Endothelial cell (in vitro differentiated cells): ENCODE measurements at regions not wholly inside any gene's neighbourhood (a gene's known extent, or its start where the extent isn't known, plus 50 kb on each side); places are given as distances from the start of the nearest gene placed in this dataset.
A peak's percentile ranks its signal among the peaks of the same experiment; 100 is the strongest.

Experiments
- DNase-seq: peaks from one replicate; pipeline ENCODE4 v3.0.0; 2021; ENCODE audit warnings: low spot score
- H3K27ac Mint-ChIP-seq: one replicate; pipeline ENCODE4 v1.8.0; 2021; ENCODE audit warnings: mixed read lengths, inconsistent platforms; ENCODE audit not compliant: unreplicated experiment
- H3K27me3 Mint-ChIP-seq: one replicate; pipeline ENCODE4 v1.8.0; 2021; ENCODE audit warnings: mild to moderate bottlenecking, moderate library complexity, mixed read lengths, inconsistent platforms; ENCODE audit not compliant: unreplicated experiment
- H3K36me3 Mint-ChIP-seq: one replicate; pipeline ENCODE4 v1.8.0; 2021; ENCODE audit warnings: mild to moderate bottlenecking, low read depth, mixed read lengths, inconsistent platforms; ENCODE audit not compliant: unreplicated experiment
- H3K4me1 Mint-ChIP-seq: one replicate; pipeline ENCODE4 v1.8.0; 2021; ENCODE audit warnings: mild to moderate bottlenecking, mixed read lengths, inconsistent platforms; ENCODE audit not compliant: unreplicated experiment
- H3K4me3 Mint-ChIP-seq: one replicate; pipeline ENCODE4 v1.8.0; 2021; ENCODE audit warnings: mild to moderate bottlenecking, mixed read lengths, inconsistent platforms; ENCODE audit not compliant: unreplicated experiment
- H3K9me3 Mint-ChIP-seq: one replicate; pipeline ENCODE4 v1.8.0; 2021; ENCODE audit warnings: mixed read lengths, inconsistent platforms; ENCODE audit not compliant: unreplicated experiment
- TF ChIP-seq, protein P1 (sequence below): fragments of 200-600 bp; sonication (generic); IDR thresholded peaks from one replicate; pipeline ENCODE4 v1.5.0; 2021; ENCODE audit warnings: antibody characterized with exemption; ENCODE audit not compliant: unreplicated experiment

GRCh38 chr2:128467321-128467969 lies 148.8 kb upstream of the HS6ST1 start:
- Mint-ChIP-seq H3K36me3 (peaks cover 14% of the 10 kb centered on the region), H3K27me3 (peaks cover 9% of the 10 kb centered on the region), H3K4me1 (peaks cover 3% of the 10 kb centered on the region), H3K27ac (no peak overlapping the region), H3K4me3 (no peak overlapping the region), H3K9me3 (peaks cover 5% of the 10 kb centered on the region)
- TF ChIP-seq, protein P1, sequence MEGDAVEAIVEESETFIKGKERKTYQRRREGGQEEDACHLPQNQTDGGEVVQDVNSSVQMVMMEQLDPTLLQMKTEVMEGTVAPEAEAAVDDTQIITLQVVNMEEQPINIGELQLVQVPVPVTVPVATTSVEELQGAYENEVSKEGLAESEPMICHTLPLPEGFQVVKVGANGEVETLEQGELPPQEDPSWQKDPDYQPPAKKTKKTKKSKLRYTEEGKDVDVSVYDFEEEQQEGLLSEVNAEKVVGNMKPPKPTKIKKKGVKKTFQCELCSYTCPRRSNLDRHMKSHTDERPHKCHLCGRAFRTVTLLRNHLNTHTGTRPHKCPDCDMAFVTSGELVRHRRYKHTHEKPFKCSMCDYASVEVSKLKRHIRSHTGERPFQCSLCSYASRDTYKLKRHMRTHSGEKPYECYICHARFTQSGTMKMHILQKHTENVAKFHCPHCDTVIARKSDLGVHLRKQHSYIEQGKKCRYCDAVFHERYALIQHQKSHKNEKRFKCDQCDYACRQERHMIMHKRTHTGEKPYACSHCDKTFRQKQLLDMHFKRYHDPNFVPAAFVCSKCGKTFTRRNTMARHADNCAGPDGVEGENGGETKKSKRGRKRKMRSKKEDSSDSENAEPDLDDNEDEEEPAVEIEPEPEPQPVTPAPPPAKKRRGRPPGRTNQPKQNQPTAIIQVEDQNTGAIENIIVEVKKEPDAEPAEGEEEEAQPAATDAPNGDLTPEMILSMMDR: no peak
- no peak for DNase-seq

DNA sequence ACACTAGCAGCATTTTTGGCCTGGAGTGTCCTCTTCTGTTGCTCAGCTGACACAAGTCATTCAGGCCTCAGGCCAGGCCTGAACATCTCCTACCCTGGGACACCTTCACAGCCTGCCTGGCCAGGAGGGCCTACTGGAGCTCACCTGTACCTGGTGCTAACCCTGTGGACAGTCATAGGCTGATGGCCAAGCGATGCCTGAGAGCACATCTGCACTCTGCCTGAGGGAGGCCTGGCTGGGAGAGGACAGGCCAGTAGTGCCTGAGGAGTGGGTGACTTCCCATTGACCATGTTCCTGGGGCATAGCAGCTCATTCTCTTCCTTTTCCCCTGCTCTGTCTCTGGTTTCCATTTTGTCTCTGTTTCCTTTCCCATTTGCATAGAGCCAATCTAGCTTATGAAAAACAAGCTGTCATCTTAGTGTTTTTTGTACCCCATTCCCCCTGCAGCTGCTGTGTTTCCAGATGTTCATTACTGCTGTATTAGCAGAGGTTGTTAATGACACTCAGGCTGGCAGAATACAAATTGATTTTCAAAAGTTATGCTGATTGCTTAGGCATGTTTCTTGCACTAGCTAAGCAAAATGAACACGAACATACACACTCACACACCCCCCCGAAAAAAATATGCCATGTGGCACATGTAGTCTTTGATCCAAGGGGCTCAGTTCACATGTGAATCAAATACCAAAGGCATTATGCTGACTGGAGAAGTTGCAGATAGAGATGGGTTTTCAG lies 149.7 kb upstream of the HS6ST1 start:
- H3K27ac Mint-ChIP-seq: no peak overlapping the region
- H3K27me3 Mint-ChIP-seq: peaks cover 9% of the 10 kb centered on the region
- no peak for DNase-seq
- TF ChIP-seq, protein P1: no peak
- H3K36me3 Mint-ChIP-seq: peaks cover 14% of the 10 kb centered on the region
- peaks cover 5% of the 10 kb centered on the region for H3K9me3 Mint-ChIP-seq
- no peaks in the 10 kb centered on the region for H3K4me1 Mint-ChIP-seq
- peak overlapping the region; percentile 42 for H3K4me3 Mint-ChIP-seq

DNA sequence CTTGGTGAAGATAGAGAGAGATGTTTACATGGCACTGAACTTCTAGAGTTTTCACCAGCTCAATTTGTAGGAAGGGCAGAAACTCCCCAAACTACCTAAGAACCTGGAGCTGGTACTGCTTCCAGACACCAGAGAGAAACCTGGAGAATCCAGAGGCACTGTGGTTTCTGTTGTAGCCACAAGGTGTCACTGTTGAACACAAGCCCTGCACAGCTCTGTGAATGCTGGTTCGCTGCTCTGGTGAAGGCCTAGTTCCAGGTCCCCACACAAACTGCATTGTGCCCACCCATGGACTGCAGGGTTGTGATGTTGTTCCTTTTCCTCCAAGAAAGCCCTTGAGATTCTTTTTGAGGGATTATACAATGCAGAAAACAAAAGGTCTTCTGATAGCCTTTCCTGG lies 150.5 kb upstream of the HS6ST1 start:
- peaks cover 14% of the 10 kb centered on the region for H3K36me3 Mint-ChIP-seq
- DNase-seq: no peak
- no peaks in the 10 kb centered on the region for H3K4me1 Mint-ChIP-seq
- H3K27ac Mint-ChIP-seq: no peak overlapping the region
- H3K27me3 Mint-ChIP-seq: peaks cover 9% of the 10 kb centered on the region
- no peak overlapping the region for H3K4me3 Mint-ChIP-seq
- TF ChIP-seq, protein P1: peak; percentile 74
- peaks cover 5% of the 10 kb centered on the region for H3K9me3 Mint-ChIP-seq

- Mint-ChIP-seq H3K27me3 (peaks cover 9% of the 10 kb centered on the region), H3K4me3 (no peak overlapping the region), H3K4me1 (no peaks in the 10 kb centered on the region), H3K9me3 (peaks cover 5% of the 10 kb centered on the region), H3K36me3 (peaks cover 14% of the 10 kb centered on the region), H3K27ac (no peak overlapping the region)
- DNase-seq: no peak
- TF ChIP-seq, protein P1: no peak
These were observed 151.2 kb upstream of the HS6ST1 start for GRCh38 chr2:128469875-128470274.

DNA sequence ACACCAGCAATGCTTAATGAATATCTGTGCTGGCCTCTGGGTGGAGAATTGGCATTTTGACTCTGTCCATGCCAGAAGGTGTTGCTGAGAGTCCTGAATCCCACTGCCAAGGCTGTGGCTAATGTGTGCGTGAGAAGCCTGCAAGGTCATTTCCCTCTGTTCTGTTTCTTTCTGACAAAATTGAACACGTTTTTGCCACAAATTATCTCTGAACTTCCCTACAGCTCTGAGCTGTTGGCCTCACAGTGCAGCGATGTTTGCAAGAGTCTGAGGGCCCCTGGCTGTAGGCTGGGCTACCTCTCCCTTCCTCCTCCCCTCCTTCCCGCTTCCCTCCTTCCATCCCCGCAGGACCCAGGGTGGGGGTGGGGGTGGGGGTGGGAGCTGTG lies 154.1 kb upstream of the HS6ST1 start:
- H3K4me1 Mint-ChIP-seq: no peaks in the 10 kb centered on the region

More for the DNA sequence above, 154.1 kb upstream of the HS6ST1 start:
- Mint-ChIP-seq H3K4me3 (no peak overlapping the region), H3K9me3 (peaks cover 5% of the 10 kb centered on the region), H3K36me3 (peaks cover 12% of the 10 kb centered on the region), H3K27ac (no peak overlapping the region), H3K27me3 (peaks cover 10% of the 10 kb centered on the region)
- TF ChIP-seq, protein P1: no peak
- no peak for DNase-seq
